ENCODE measurements at regions not wholly inside any gene's neighbourhood (a gene's known extent, or its start where the extent isn't known, plus 50 kb on each side); places are given as distances from the start of the nearest gene placed in this dataset.

GRCh38 chr15:38040615-38041014, 106.2 kb downstream of the TMCO5A start:
- no peaks in the 10 kb centered on the region for H3K79me2 ChIP-seq (ENCODE audit: control insufficient read depth in 1 of 2, insufficient read depth in 2 of 2, low read length in 2 of 2)
- H3K18ac ChIP-seq (ENCODE audit: extremely low read depth, low read length): no peak overlapping the region
- H4K20me1 ChIP-seq (replicated peaks in 1 of 2; ENCODE audit: control insufficient read depth in 1 of 2, insufficient read depth in 2 of 2, low read length in 2 of 2): no peaks in the 10 kb centered on the region
- H3K79me1 ChIP-seq (ENCODE audit: low read depth, low read length): no peaks in the 10 kb centered on the region
- WGBS, 2 experiments (ENCODE audit: extremely low coverage in 1 of 2, insufficient coverage in 1 of 2, insufficient read length in 1 of 2, insufficient replicate concordance in 2 of 2, low coverage in 1 of 2, low lambda C conversion rate in 2 of 2, missing lambda C conversion rate in 1 of 2): 91% methylated on average over 2 of the region's 2 CpGs; no CpG with 5 or more reads in 1 of the 2 experiments
- H3K27ac ChIP-seq (ENCODE audit: low read depth, low read length): no peak overlapping the region
- no peak overlapping the region for H3K9ac ChIP-seq (replicated peaks in 1 of 4; ENCODE audit: extremely low read depth in 1 of 4, low read depth in 3 of 4, low read length in 3 of 4)
- no peak for TF ChIP-seq NRF1 (IDR thresholded peaks at IDR 0.05; ENCODE audit: low read depth, low read length)
- no peak for TF ChIP-seq SIX5 (IDR thresholded peaks at IDR 0.05; ENCODE audit: low read depth, low read length)
- no peak for TF ChIP-seq GABPA (IDR thresholded peaks at IDR 0.05; ENCODE audit: borderline replicate concordance, insufficient read depth, low read length)
- TF ChIP-seq JUND (IDR thresholded peaks at IDR 0.05; ENCODE audit: low read length): no peak
- TF ChIP-seq HDAC6 (IDR thresholded peaks at IDR 0.05; ENCODE audit: low read depth, low read length): no peak
- no peak for TF ChIP-seq MAFK (IDR thresholded peaks at IDR 0.05; ENCODE audit: low read depth, low read length)
- no peak for TF ChIP-seq CHD1 (IDR thresholded peaks at IDR 0.05; ENCODE audit: low read depth, low read length)
- TF ChIP-seq KDM1A (IDR thresholded peaks at IDR 0.05; ENCODE audit: borderline replicate concordance, low read length): no peak
- TF ChIP-seq SIN3A (conservative IDR thresholded peaks at IDR 0.05 in 1 of 2, IDR thresholded peaks at IDR 0.05 in 1 of 2; ENCODE audit: low read depth in 1 of 2, low read length in 2 of 2): no peak
- no peak overlapping the region for H2AFZ ChIP-seq (ENCODE audit: low read length)
- DNase-seq (ENCODE audit: low read depth in 1 of 2, low spot score in 2 of 2): no peak
- no peak overlapping the region for H3K4ac ChIP-seq (replicated peaks; ENCODE audit: insufficient read length, low read depth, low read length)
- H3K23ac ChIP-seq (ENCODE audit: insufficient read length): no peak overlapping the region
- H4K5ac ChIP-seq (ENCODE audit: insufficient read length, low read depth, low read length): no peak overlapping the region
- no peaks in the 10 kb centered on the region for H3K36me3 ChIP-seq (ENCODE audit: control insufficient read depth in 2 of 4, insufficient read depth in 4 of 4, low read length in 3 of 4)
- no peak overlapping the region for H4K8ac ChIP-seq (ENCODE audit: extremely low read depth, insufficient read depth, low read length)
- H2BK120ac ChIP-seq (replicated peaks; ENCODE audit: low read depth, low read length): no peak overlapping the region
- no peak overlapping the region for H2AK5ac ChIP-seq (ENCODE audit: low read depth, low read length)
- no peak overlapping the region for H3K56ac ChIP-seq (replicated peaks; ENCODE audit: insufficient read length, low read depth, low read length)
- no peak overlapping the region for H3K4me3 ChIP-seq (ENCODE audit: extremely low read depth in 1 of 4, insufficient read depth in 2 of 4, low read depth in 3 of 4, low read length in 4 of 4)
- H2BK5ac ChIP-seq (ENCODE audit: low read depth, low read length): no peak overlapping the region
- H3K23me2 ChIP-seq (ENCODE audit: low read depth, low read length): no peaks in the 10 kb centered on the region
- no peaks in the 10 kb centered on the region for H3K27me3 ChIP-seq (replicated peaks in 1 of 4; ENCODE audit: control insufficient read depth in 3 of 4, extremely low read depth in 1 of 4, insufficient read depth in 3 of 4, low read length in 3 of 4)
- no peak overlapping the region for H2BK20ac ChIP-seq (ENCODE audit: low read length)
- ChIA-PET CTCF (ENCODE audit: partially characterized antibody) (no interaction called here), POLR2A (ENCODE audit: partially characterized antibody) (interaction anchor here (1.6 kb wide), 1 partner anchor 16 kb away, joined by 5 read pairs; no protein-coding TSS in a partner anchor)
- H2BK15ac ChIP-seq (ENCODE audit: low read length): no peak overlapping the region
- no peak overlapping the region for H3K14ac ChIP-seq (ENCODE audit: insufficient read length)
- no peak overlapping the region for H2BK12ac ChIP-seq (ENCODE audit: low read depth, low read length)
- H3K4me1 ChIP-seq (replicated peaks in 1 of 4; ENCODE audit: control insufficient read depth in 3 of 4, insufficient read depth in 4 of 4, low read length in 3 of 4): no peaks in the 10 kb centered on the region; a peak in 2 of 7 replicates
- H4K91ac ChIP-seq (replicated peaks; ENCODE audit: insufficient read length, low read length): no peak overlapping the region
- no peak for FAIRE-seq
- no peaks in the 10 kb centered on the region for H3K9me3 ChIP-seq (ENCODE audit: insufficient read depth in 2 of 2, low read depth in 1 of 2, low read length in 1 of 2)
- no peak overlapping the region for H3K4me2 ChIP-seq (ENCODE audit: insufficient read depth in 1 of 2, low read depth in 2 of 2, low read length in 2 of 2)
